ENCODE measurements at regions not wholly inside any gene's neighbourhood (a gene's known extent, or its start where the extent isn't known, plus 50 kb on each side); places are given as distances from the start of the nearest gene placed in this dataset.

DNA sequence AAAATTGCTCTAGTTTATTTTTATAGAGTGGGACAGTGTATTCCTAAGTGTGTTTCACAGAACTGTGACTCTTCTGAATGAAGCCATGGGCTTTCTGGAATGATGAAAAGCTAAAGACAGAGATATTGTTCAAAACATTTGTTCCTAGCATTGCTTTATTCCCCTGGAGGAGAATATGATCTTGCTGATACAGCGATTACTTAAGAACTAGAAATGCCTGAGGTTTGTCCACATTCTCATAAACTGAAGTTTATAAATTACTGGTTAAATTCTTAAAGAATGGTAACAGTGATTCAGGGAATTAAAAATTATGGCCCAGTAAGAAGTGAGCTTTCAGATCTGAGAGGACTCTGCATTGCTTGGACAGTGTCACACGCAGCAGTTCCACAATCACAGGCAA lies 690.3 kb downstream of the FAM181B start:
- TF ChIP-seq USF2 (IDR thresholded peaks at IDR 0.05; ENCODE audit: low read depth, low read length) (no peak), CTCF (conservative IDR thresholded peaks at IDR 0.05; ENCODE audit: low read depth, low read length) (no peak), POLR2A (IDR thresholded peaks at IDR 0.05; ENCODE audit: low read depth, low read length) (no peak)
